GM12878 (cell line): ENCODE measurements at regions not wholly inside any gene's neighbourhood (a gene's known extent, or its start where the extent isn't known, plus 50 kb on each side); places are given as distances from the start of the nearest gene placed in this dataset.

Experiments used
- ELK1 ChIP-seq: IDR thresholded peaks from 2 replicates; pipeline ENCODE4 v1.6.1; 2012; ENCODE audit warnings: low read depth, low read length, improper control_type of control experiment
- ETV6 ChIP-seq, 2 experiments: fragments of 450-650 bp in 1 of 2; IDR thresholded peaks in 1 of 2; conservative IDR thresholded peaks in 1 of 2; 2 replicates each; pipeline ENCODE4 v1.6.1; 2014; ENCODE audit warnings: antibody characterized with exemption in 1 of 2, borderline replicate concordance in 1 of 2, low read depth in 1 of 2, mild to moderate bottlenecking in 1 of 2, moderate library complexity in 1 of 2
- FOXK2 ChIP-seq: fragments of 450-650 bp; IDR thresholded peaks from 2 replicates; pipeline ENCODE4 v1.6.1; 2017; ENCODE audit warnings: mild to moderate bottlenecking, moderate library complexity
- GABPA ChIP-seq: IDR thresholded peaks from 2 replicates; pipeline ENCODE4 v1.6.1; 2014; ENCODE audit warnings: antibody characterized with exemption, low read depth, mild to moderate bottlenecking, inconsistent platforms
- LARP7 ChIP-seq: fragments of 450-650 bp; IDR thresholded peaks from 2 replicates; pipeline ENCODE4 v1.6.1; 2017; ENCODE audit warnings: mild to moderate bottlenecking
- MLLT1 ChIP-seq: fragments of 450-650 bp; IDR thresholded peaks from 2 replicates; pipeline ENCODE4 v1.6.1; 2016; ENCODE audit warnings: mild to moderate bottlenecking
- MTA3 ChIP-seq: IDR thresholded peaks from 2 replicates; pipeline ENCODE4 v1.6.1; 2012; ENCODE audit warnings: low read length, inconsistent platforms, borderline replicate concordance
- MYC ChIP-seq: IDR thresholded peaks from 2 replicates; pipeline ENCODE4 v1.6.1; 2011; ENCODE audit warnings: mild to moderate bottlenecking, low read length, moderate library complexity, inconsistent platforms; ENCODE audit not compliant: insufficient read depth, insufficient replicate concordance, insufficient read length, severe bottlenecking
- NRF1 ChIP-seq: conservative IDR thresholded peaks from 2 replicates; pipeline ENCODE4 v1.6.1; 2011; ENCODE audit warnings: mild to moderate bottlenecking, low read depth, low read length, improper control_type of control experiment
- REST ChIP-seq: IDR thresholded peaks from 2 replicates; pipeline ENCODE4 v1.6.1; 2012; ENCODE audit warnings: mild to moderate bottlenecking, low read depth, low read length
- RFX5 ChIP-seq: IDR thresholded peaks from 2 replicates; pipeline ENCODE4 v1.6.1; 2011; ENCODE audit warnings: low read depth, low read length, improper control_type of control experiment
- SREBF1 ChIP-seq: IDR thresholded peaks from 2 replicates; pipeline ENCODE4 v1.6.1; 2012; ENCODE audit warnings: mild to moderate bottlenecking, low read length
- YY1 ChIP-seq: IDR thresholded peaks from 2 replicates; pipeline ENCODE4 v1.6.1; 2011; ENCODE audit warnings: low read depth, mild to moderate bottlenecking, low read length
- ZSCAN29 ChIP-seq: fragments of 450-650 bp; IDR thresholded peaks from 2 replicates; pipeline ENCODE4 v1.6.1; 2017; ENCODE audit warnings: mild to moderate bottlenecking, moderate library complexity

- TF ChIP-seq REST: no peak
- no peak for TF ChIP-seq LARP7
- TF ChIP-seq SREBF1: no peak
- no peak for TF ChIP-seq ETV6 (conservative IDR thresholded peaks at IDR 0.05 in 1 of 2, IDR thresholded peaks at IDR 0.05 in 1 of 2; ENCODE audit: borderline replicate concordance in 1 of 2, low read depth in 1 of 2)
- TF ChIP-seq MYC: no peak
- TF ChIP-seq RFX5: no peak
- no peak for TF ChIP-seq YY1
- TF ChIP-seq MTA3: no peak
- no peak for TF ChIP-seq ELK1
- no peak for TF ChIP-seq NRF1
- TF ChIP-seq FOXK2: no peak
- TF ChIP-seq MLLT1: no peak
- TF ChIP-seq ZSCAN29: no peak
- TF ChIP-seq GABPA: no peak
These were observed 56.7 kb upstream of the CLPB start (continued) for GRCh38 chr11:72491001-72491400.
